Cardiac muscle cell (in vitro differentiated cells and primary cell): ENCODE measurements at regions not wholly inside any gene's neighbourhood (a gene's known extent, or its start where the extent isn't known, plus 50 kb on each side); places are given as distances from the start of the nearest gene placed in this dataset.

Source experiments
- DNase-seq, 2 donors: peaks; one replicate each; pipeline versions ENCODE4 v3.0.0 to v3.0.0-alpha.2; 2010 to 2017; ENCODE audit warnings: low read depth in 1 of 2, low spot score in 1 of 2
- H3K27ac ChIP-seq: fragments of 200-600 bp; sonication (generic); 2 replicates; pipeline ENCODE4 v1.5.1; 2016
- H3K27me3 ChIP-seq: fragments of 200-600 bp; sonication (generic); 2 replicates; pipeline ENCODE4 v1.6.0; 2016; ENCODE audit warnings: control low read depth
- H3K36me3 ChIP-seq: fragments of 200-600 bp; sonication (generic); 2 replicates; pipeline ENCODE4 v1.5.1; 2016; ENCODE audit warnings: control low read depth
- H3K4me1 ChIP-seq: fragments of 200-600 bp; sonication (generic); 2 replicates; pipeline ENCODE4 v1.8.1; 2017; ENCODE audit warnings: low read depth, mild to moderate bottlenecking, mixed run types
- H3K4me3 ChIP-seq: fragments of 200-600 bp; sonication (generic); 2 replicates; pipeline ENCODE4 v1.5.1; 2016; ENCODE audit warnings: mild to moderate bottlenecking
- H3K9me3 ChIP-seq: fragments of 200-600 bp; sonication (generic); 2 replicates; pipeline ENCODE4 v1.5.1; 2017; ENCODE audit warnings: low read depth, mild to moderate bottlenecking, control low read depth
- CTCF ChIP-seq: IDR thresholded peaks from 2 replicates; pipeline ENCODE4 v1.5.1; 2012; ENCODE audit warnings: low read depth, mild to moderate bottlenecking, low read length

DNA sequence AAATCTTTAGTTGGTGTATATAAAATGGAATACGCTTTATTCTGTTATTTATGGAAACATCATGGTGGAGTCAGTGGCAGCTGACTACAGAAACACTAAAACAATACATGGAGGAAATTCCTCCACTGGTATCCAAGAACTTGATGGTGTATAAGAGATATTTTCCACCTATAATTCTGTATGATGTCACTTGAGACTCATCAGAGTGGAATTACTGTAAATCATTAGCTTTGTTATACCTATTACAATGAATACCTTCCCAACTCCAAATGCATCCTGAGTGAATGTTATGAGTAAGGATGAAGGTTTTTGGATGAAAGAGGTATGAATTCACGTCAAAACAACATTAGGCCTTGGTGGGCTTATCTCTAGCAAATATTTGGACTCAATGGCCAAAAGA is 258.5 kb upstream of the SORL1-AS1 start:
- Histone ChIP-seq H3K9me3 (no peaks in the 10 kb centered on the region), H3K4me1 (no peaks in the 10 kb centered on the region), H3K36me3 (no peaks in the 10 kb centered on the region), H3K27me3 (no peaks in the 10 kb centered on the region), H3K4me3 (no peak overlapping the region), H3K27ac (no peak overlapping the region)
- no peak for TF ChIP-seq CTCF
- no peak for DNase-seq

GRCh38 chr11:121706884-121707420 is 254.2 kb upstream of the SORL1-AS1 start:
- Histone ChIP-seq H3K9me3 (no peaks in the 10 kb centered on the region), H3K4me3 (no peak overlapping the region), H3K36me3 (no peaks in the 10 kb centered on the region), H3K4me1 (no peaks in the 10 kb centered on the region), H3K27ac (no peak overlapping the region), H3K27me3 (no peaks in the 10 kb centered on the region)
- no peak for TF ChIP-seq CTCF
- DNase-seq: no peak

DNA sequence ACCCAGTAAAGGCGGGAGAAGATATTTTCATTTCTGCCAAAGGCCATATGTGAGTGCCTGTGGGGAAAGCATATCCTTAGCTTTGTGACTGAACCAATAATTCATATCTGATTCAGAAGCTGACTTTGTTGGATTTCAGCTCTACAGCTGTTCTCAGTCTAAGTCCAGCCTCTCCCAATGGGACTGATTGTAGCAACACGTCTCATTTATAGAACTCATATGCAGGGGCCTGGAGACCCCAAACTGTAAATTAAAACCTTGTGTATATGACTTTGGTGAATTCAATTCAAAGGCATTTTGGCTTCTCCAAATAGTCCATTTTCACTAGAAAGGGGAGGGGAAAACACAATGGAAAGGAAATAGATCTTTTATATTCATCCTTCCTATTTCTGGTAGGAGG is 250.4 kb upstream of the SORL1-AS1 start:
- DNase-seq: no peak
- Histone ChIP-seq H3K27ac (no peak overlapping the region), H3K9me3 (no peaks in the 10 kb centered on the region), H3K27me3 (no peaks in the 10 kb centered on the region), H3K4me3 (no peak overlapping the region), H3K4me1 (peaks cover 12% of the 10 kb centered on the region), H3K36me3 (no peaks in the 10 kb centered on the region)
- TF ChIP-seq CTCF: no peak

DNA sequence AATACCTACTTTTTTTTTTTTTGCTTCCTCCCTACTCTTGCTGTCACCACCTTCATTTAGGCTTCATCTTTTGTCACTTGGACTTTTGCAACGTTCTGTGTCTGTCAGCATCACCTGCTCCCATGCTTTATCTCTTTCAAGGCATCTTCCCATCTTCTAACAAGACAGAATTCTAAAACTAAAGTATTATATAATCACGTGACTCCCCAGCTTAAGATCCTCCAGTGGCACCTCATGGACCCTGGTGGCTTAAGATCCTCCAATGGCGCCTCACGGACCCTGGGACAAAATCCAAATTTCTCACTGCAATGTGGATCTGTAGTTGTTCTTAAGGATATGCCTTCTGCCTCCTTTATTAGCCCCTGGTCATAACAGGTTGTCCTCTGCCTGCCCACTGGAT is 248.2 kb upstream of the SORL1-AS1 start:
- Histone ChIP-seq H3K4me1 (peaks cover 20% of the 10 kb centered on the region), H3K27ac (no peak overlapping the region), H3K36me3 (no peaks in the 10 kb centered on the region), H3K4me3 (no peak overlapping the region), H3K27me3 (no peaks in the 10 kb centered on the region), H3K9me3 (no peaks in the 10 kb centered on the region)
- DNase-seq: no peak
- no peak for TF ChIP-seq CTCF

- Histone ChIP-seq H3K36me3 (no peaks in the 10 kb centered on the region), H3K4me3 (no peak overlapping the region), H3K9me3 (no peaks in the 10 kb centered on the region), H3K27me3 (no peaks in the 10 kb centered on the region), H3K27ac (no peak overlapping the region), H3K4me1 (peaks cover 22% of the 10 kb centered on the region)
- no peak for TF ChIP-seq CTCF
- DNase-seq: no peak
Observed at GRCh38 chr11:121699801-121700200, 247.0 kb upstream of the SORL1-AS1 start.
